Uterus (tissue), 3 donors: ENCODE measurements at regions not wholly inside any gene's neighbourhood (a gene's known extent, or its start where the extent isn't known, plus 50 kb on each side); places are given as distances from the start of the nearest gene placed in this dataset.
"Not testable (repeated sequence)": the region's sequence is repeated elsewhere in the genome, so short reads cannot be mapped to it uniquely, and the experiment has no call there.

ENCODE experiments used
- DNase-seq, 2 donors: peaks; one replicate each; pipeline ENCODE4 v3.0.0-alpha.2; 2019 to 2020
- H3K27ac ChIP-seq, 2 donors: fragments of 200-600 bp; sonication (generic); 1 replicate in 1 of 2; 2 replicates in 1 of 2; pipeline ENCODE4 v1.5.1; 2016 to 2018
- H3K27me3 ChIP-seq, 2 donors: fragments of 200-600 bp; sonication (generic); one replicate each; pipeline ENCODE4 v1.5.1; 2018 to 2019; ENCODE audit warnings: control low read depth in 1 of 2
- H3K36me3 ChIP-seq, 2 donors: fragments of 200-600 bp; sonication (generic); one replicate each; pipeline ENCODE4 v1.5.1; 2019; ENCODE audit warnings: control low read depth in 1 of 2
- H3K4me1 ChIP-seq, 2 donors: fragments of 200-600 bp; sonication (generic); one replicate each; pipeline ENCODE4 v1.5.1; 2018 to 2019; ENCODE audit warnings: control low read depth in 1 of 2
- H3K4me3 ChIP-seq, 2 donors: fragments of 200-600 bp; sonication (generic); 1 replicate in 1 of 2; 2 replicates in 1 of 2; pipeline ENCODE4 v1.5.1; 2018 to 2019; ENCODE audit warnings: mild to moderate bottlenecking in 1 of 2
- H3K9me3 ChIP-seq, 2 donors: fragments of 200-600 bp; sonication (generic); one replicate each; pipeline ENCODE4 v1.5.1; 2019; ENCODE audit warnings: control low read depth in 1 of 2
- POLR2A ChIP-seq, 2 donors: fragments of 450-650 bp; IDR thresholded peaks; one replicate each; pipeline ENCODE4 v1.6.1; 2016; ENCODE audit warnings: antibody characterized with exemption in 2 of 2, mild to moderate bottlenecking in 1 of 2, moderate library complexity in 1 of 2
- intact Hi-C: fragments of 100-400 bp; cut with DNase I; formaldehyde crosslinking; loops from one replicate; pipeline ENCODE4 v1.15.1; 2023; ENCODE audit warnings: low total_unique reads
- TF ChIP-seq, protein P1 (sequence below), 4 experiments: fragments of 200-600 bp in 2 of 4; fragments of 450-650 bp in 2 of 4; sonication (generic) in 2 of 4; IDR thresholded peaks; one replicate each; pipeline ENCODE4 v1.5.1; 2016 to 2019; ENCODE audit warnings: antibody characterized with exemption in 4 of 4, mild to moderate bottlenecking in 2 of 4, moderate library complexity in 1 of 4
- donor health status: DM: yes; HTN: yes; CAD: no.

DNA sequence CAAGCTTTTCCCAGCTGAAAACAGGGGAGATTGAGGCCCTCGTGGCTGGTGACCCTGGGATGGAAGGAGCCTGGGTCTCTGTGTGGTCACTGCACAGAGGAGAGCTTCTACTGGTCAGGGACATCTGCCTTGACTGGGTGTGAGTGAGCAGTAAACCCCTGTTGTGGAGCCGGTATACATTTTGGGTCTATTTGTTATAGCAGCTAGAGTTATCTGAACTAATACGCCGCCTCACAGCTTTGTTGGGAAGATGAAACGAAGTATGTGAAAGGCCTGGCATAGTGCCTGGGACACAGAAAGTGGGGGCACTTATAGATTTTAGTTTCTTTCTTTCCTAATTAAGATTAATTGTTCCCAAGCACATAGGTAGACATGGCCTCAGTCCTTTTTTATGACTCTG lies 72.2 kb upstream of the HPCAL1 start:
- Histone ChIP-seq H3K27me3 (no peaks in the 10 kb centered on the region), H3K9me3 (no peaks in the 10 kb centered on the region), H3K27ac (no peak overlapping the region), H3K4me1 (no peaks in the 10 kb centered on the region), H3K4me3 (no peak overlapping the region), H3K36me3 (no peaks in the 10 kb centered on the region)
- no peak for TF ChIP-seq POLR2A (IDR thresholded peaks at IDR 0.05)
- TF ChIP-seq, protein P1, sequence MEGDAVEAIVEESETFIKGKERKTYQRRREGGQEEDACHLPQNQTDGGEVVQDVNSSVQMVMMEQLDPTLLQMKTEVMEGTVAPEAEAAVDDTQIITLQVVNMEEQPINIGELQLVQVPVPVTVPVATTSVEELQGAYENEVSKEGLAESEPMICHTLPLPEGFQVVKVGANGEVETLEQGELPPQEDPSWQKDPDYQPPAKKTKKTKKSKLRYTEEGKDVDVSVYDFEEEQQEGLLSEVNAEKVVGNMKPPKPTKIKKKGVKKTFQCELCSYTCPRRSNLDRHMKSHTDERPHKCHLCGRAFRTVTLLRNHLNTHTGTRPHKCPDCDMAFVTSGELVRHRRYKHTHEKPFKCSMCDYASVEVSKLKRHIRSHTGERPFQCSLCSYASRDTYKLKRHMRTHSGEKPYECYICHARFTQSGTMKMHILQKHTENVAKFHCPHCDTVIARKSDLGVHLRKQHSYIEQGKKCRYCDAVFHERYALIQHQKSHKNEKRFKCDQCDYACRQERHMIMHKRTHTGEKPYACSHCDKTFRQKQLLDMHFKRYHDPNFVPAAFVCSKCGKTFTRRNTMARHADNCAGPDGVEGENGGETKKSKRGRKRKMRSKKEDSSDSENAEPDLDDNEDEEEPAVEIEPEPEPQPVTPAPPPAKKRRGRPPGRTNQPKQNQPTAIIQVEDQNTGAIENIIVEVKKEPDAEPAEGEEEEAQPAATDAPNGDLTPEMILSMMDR (IDR thresholded peaks at IDR 0.05) = no peak
- DNase-seq = peak in 1 of 2 donors; percentile 6
- intact Hi-C loops = no loop called here

DNA sequence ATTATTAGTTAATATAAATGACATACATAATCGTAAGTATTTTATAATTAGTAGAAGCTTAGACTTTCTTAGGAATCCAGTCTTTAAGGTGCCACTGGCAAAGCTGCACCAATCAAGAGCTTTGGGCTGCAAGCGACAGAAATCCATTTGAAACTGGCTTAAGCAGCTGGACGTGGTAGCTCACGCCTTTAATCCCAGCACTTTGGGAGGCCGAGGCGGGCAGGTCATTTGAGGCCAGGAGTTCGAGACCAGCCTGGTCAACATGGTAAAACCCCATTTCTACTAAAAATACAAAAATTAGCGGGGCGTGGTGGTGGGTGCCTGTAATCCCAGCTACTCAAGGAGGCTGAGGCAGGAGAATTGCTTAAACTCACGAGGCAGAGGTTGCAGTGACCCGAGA lies 71.8 kb upstream of the HPCAL1 start:
- H3K27ac ChIP-seq, H3K27me3 ChIP-seq, intact Hi-C loops, H3K4me3 ChIP-seq, H3K36me3 ChIP-seq, H3K9me3 ChIP-seq, H3K4me1 ChIP-seq: not testable (repeated sequence)
- DNase-seq = peak in 1 of 2 donors; percentile 1

- Histone ChIP-seq H3K4me1 (no peaks in the 10 kb centered on the region), H3K36me3 (no peaks in the 10 kb centered on the region), H3K27me3 (no peaks in the 10 kb centered on the region), H3K9me3 (no peaks in the 10 kb centered on the region), H3K4me3 (no peak overlapping the region), H3K27ac (no peak overlapping the region)
- TF ChIP-seq, protein P1 (IDR thresholded peaks at IDR 0.05) = no peak
- TF ChIP-seq POLR2A (IDR thresholded peaks at IDR 0.05) = no peak
- peak; percentile 5 to 6 for DNase-seq
- intact Hi-C loops = no loop called here
Observed at GRCh38 chr2:10231551-10232085, 71.1 kb upstream of the HPCAL1 start.

DNA sequence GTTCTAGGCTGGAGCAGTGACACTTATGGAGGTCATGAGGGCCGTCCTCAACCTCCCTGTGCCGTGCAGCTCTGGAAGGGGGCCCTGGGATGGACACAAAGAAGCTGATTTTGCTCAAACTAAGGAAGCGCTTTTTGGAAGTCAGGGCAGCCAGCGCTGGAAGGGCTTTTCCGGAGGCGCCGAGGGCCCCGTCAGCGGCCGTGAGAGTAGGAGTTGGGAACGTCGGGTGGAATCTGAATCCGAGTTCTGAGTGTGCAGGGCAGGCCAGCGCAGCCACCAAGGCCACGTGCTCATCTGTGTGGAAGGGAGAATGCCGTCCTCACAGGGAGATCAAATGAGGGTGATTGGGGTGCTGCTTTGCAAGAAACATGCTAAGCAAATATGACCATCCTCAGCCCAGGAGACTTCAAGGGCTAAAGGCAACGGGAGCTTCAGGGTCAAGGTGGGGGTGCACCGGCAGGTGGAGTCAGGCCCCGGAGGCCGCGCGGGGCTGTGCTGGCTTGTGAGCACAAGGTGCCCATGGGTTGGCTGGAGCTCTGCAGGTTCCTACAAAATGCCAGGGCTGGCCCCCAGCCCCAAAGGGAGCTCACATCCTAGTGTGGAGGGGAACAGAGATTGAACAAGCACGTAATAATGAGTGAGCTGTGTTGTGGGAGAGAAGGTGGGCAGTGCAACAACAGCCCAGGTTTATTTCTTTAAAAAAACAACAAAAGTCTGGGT lies 70.4 kb upstream of the HPCAL1 start:
- DNase-seq = peak; percentile 8 to 9
- no peaks in the 10 kb centered on the region for H3K36me3 ChIP-seq
- intact Hi-C loops = no loop called here

GRCh38 chr2:10233131-10234012 lies 69.3 kb upstream of the HPCAL1 start:
- H3K36me3 ChIP-seq = no peaks in the 10 kb centered on the region
- peak in 1 of 2 donors; percentile 2 for DNase-seq
- no peaks in the 10 kb centered on the region for H3K4me1 ChIP-seq
- no peak overlapping the region for H3K27ac ChIP-seq
- no peak for TF ChIP-seq POLR2A (IDR thresholded peaks at IDR 0.05)
- TF ChIP-seq, protein P1 (IDR thresholded peaks at IDR 0.05) = no peak
- intact Hi-C loops = no loop called here
- H3K27me3 ChIP-seq = no peaks in the 10 kb centered on the region
- no peak overlapping the region for H3K4me3 ChIP-seq
- no peaks in the 10 kb centered on the region for H3K9me3 ChIP-seq

More for the DNA sequence above, 70.4 kb upstream of the HPCAL1 start:
- H3K9me3 ChIP-seq = no peaks in the 10 kb centered on the region
- no peaks in the 10 kb centered on the region for H3K4me1 ChIP-seq
- TF ChIP-seq POLR2A (IDR thresholded peaks at IDR 0.05) = no peak
- TF ChIP-seq, protein P1 (IDR thresholded peaks at IDR 0.05) = no peak
- H3K27ac ChIP-seq = no peak overlapping the region
- no peak overlapping the region for H3K4me3 ChIP-seq
- H3K27me3 ChIP-seq = no peaks in the 10 kb centered on the region
